Right lobe of liver (tissue), 4 donors: ENCODE measurements at regions not wholly inside any gene's neighbourhood (a gene's known extent, or its start where the extent isn't known, plus 50 kb on each side); places are given as distances from the start of the nearest gene placed in this dataset.
"Not testable (repeated sequence)": the region's sequence is repeated elsewhere in the genome, so short reads cannot be mapped to it uniquely, and the experiment has no call there.

Source experiments
- CTCF ChIP-seq, 4 donors: fragments of 200-600 bp in 3 of 4; fragments of 450-650 bp in 1 of 4; IDR thresholded peaks; one replicate each; pipeline versions ENCODE4 v1.5.1 to v1.8.0; 2016 to 2022; ENCODE audit warnings: antibody characterized with exemption in 4 of 4, mild to moderate bottlenecking in 2 of 4
- POLR2A ChIP-seq: fragments of 450-650 bp; IDR thresholded peaks from one replicate; pipeline ENCODE4 v1.6.1; 2017; ENCODE audit warnings: antibody characterized with exemption, mild to moderate bottlenecking
- donor health status: DM: no; HTN: no; CAD: no.
- donor health status: DM: no; HTN: no; CAD: no.
- donor health status: DM: no; HTN: yes; CAD: no.

DNA sequence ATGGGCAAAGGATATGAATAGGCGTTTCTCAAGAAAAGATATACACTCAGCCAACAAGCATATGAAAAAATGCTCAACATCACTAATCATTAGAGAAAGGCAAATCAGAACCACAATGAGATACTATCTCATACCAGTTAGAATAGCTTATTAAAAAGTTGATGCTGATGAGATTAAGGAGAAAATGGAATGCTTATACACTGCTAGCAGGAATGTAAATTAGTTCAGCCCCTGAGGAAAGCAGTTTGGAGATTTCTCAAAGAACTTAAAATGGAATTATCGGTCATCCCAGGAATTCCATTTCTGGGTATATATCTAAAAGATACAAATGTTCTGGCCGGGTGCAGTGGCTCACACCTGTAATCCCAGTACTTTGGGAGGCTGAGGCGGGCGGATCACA lies 78.2 kb upstream of the NOX4 start:
- TF ChIP-seq POLR2A; CTCF (IDR thresholded peaks at IDR 0.05): not testable (repeated sequence)
